ENCODE measurements at regions not wholly inside any gene's neighbourhood (a gene's known extent, or its start where the extent isn't known, plus 50 kb on each side); places are given as distances from the start of the nearest gene placed in this dataset.

- Histone ChIP-seq H3K9me3 (ENCODE audit: low read depth, low read length) (no peaks in the 10 kb centered on the region), H3K36me3 (ENCODE audit: insufficient read depth, low read length) (no peaks in the 10 kb centered on the region), H4K20me1 (ENCODE audit: insufficient read depth, low read length) (no peaks in the 10 kb centered on the region), H3K27me3 (ENCODE audit: insufficient read depth, low read length) (no peaks in the 10 kb centered on the region), H2AFZ (ENCODE audit: low read length) (no peak overlapping the region), H3K27ac (ENCODE audit: low read depth, low read length) (no peak overlapping the region), H3K4me1 (ENCODE audit: insufficient read depth, low read length) (no peaks in the 10 kb centered on the region), H3K4me3 (ENCODE audit: insufficient read depth, low read length) (no peak overlapping the region), H3K4me2 (ENCODE audit: insufficient read depth, low read length) (no peak overlapping the region), H3K79me2 (ENCODE audit: insufficient read depth, low read length) (no peaks in the 10 kb centered on the region)
- no peak for TF ChIP-seq CTCF (IDR thresholded peaks at IDR 0.05; ENCODE audit: extremely low read depth, low read depth, low read length)
- DNase-seq (ENCODE audit: insufficient read length, low spot score, missing footprints) = no peak
Observed at GRCh38 chr13:105474983-105475610, 1060.4 kb downstream of the EFNB2 start.

- no peaks in the 10 kb centered on the region for H4K20me1 ChIP-seq (ENCODE audit: insufficient read depth, low read length)
- no peaks in the 10 kb centered on the region for H3K27me3 ChIP-seq (ENCODE audit: insufficient read depth, low read length)
- no peak overlapping the region for H2AFZ ChIP-seq (ENCODE audit: low read length)
- no peaks in the 10 kb centered on the region for H3K4me1 ChIP-seq (ENCODE audit: insufficient read depth, low read length)
- H3K9me3 ChIP-seq (ENCODE audit: low read depth, low read length) = no peaks in the 10 kb centered on the region
- no peak overlapping the region for H3K4me2 ChIP-seq (ENCODE audit: insufficient read depth, low read length)
- TF ChIP-seq CTCF (IDR thresholded peaks at IDR 0.05; ENCODE audit: extremely low read depth, low read depth, low read length) = no peak
- H3K4me3 ChIP-seq (ENCODE audit: insufficient read depth, low read length) = no peak overlapping the region
- H3K79me2 ChIP-seq (ENCODE audit: insufficient read depth, low read length) = no peaks in the 10 kb centered on the region
- no peaks in the 10 kb centered on the region for H3K36me3 ChIP-seq (ENCODE audit: insufficient read depth, low read length)
- H3K27ac ChIP-seq (ENCODE audit: low read depth, low read length) = no peak overlapping the region
- DNase-seq (ENCODE audit: insufficient read length, low spot score, missing footprints) = no peak
Observed at GRCh38 chr13:105471673-105472072, 1063.8 kb downstream of the EFNB2 start.

- Histone ChIP-seq H3K79me2 (ENCODE audit: insufficient read depth, low read length) (no peaks in the 10 kb centered on the region), H3K27me3 (ENCODE audit: insufficient read depth, low read length) (no peaks in the 10 kb centered on the region)
Observed at GRCh38 chr13:105466376-105466775, 1069.1 kb downstream of the EFNB2 start.

GRCh38 chr13:105465745-105466144 is 1069.7 kb downstream of the EFNB2 start, which contains the start of gene DAOA:
Gene DAOA (plus strand): TSS chr13:105466045.
- Histone ChIP-seq H3K4me1 (ENCODE audit: insufficient read depth, low read length) (no peaks in the 10 kb centered on the region), H2AFZ (ENCODE audit: low read length) (no peak within 1 kb of the TSS), H3K27me3 (ENCODE audit: insufficient read depth, low read length) (no peaks in the 10 kb centered on the region), H3K4me3 (ENCODE audit: insufficient read depth, low read length) (no peak within 1 kb of the TSS), H3K4me2 (ENCODE audit: insufficient read depth, low read length) (no peak within 1 kb of the TSS), H3K9me3 (ENCODE audit: low read depth, low read length) (no peaks in the 10 kb centered on the region), H3K36me3 (ENCODE audit: insufficient read depth, low read length) (no peaks in the 10 kb centered on the region), H4K20me1 (ENCODE audit: insufficient read depth, low read length) (no peaks in the 10 kb centered on the region), H3K27ac (ENCODE audit: low read depth, low read length) (no peak within 1 kb of the TSS), H3K79me2 (ENCODE audit: insufficient read depth, low read length) (no peaks in the 10 kb centered on the region)
- TF ChIP-seq CTCF (IDR thresholded peaks at IDR 0.05; ENCODE audit: extremely low read depth, low read depth, low read length) = no peak
- DNase-seq (ENCODE audit: insufficient read length, low spot score, missing footprints) = no peak

More at GRCh38 chr13:105466376-105466775, 1069.1 kb downstream of the EFNB2 start:
- no peak for DNase-seq (ENCODE audit: insufficient read length, low spot score, missing footprints)
- H3K36me3 ChIP-seq (ENCODE audit: insufficient read depth, low read length) = no peaks in the 10 kb centered on the region
- no peaks in the 10 kb centered on the region for H3K4me1 ChIP-seq (ENCODE audit: insufficient read depth, low read length)
- no peaks in the 10 kb centered on the region for H4K20me1 ChIP-seq (ENCODE audit: insufficient read depth, low read length)
- H3K4me2 ChIP-seq (ENCODE audit: insufficient read depth, low read length) = no peak overlapping the region
- no peaks in the 10 kb centered on the region for H3K9me3 ChIP-seq (ENCODE audit: low read depth, low read length)
- no peak overlapping the region for H3K27ac ChIP-seq (ENCODE audit: low read depth, low read length)
- no peak overlapping the region for H3K4me3 ChIP-seq (ENCODE audit: insufficient read depth, low read length)
- no peak overlapping the region for H2AFZ ChIP-seq (ENCODE audit: low read length)
- no peak for TF ChIP-seq CTCF (IDR thresholded peaks at IDR 0.05; ENCODE audit: extremely low read depth, low read depth, low read length)

Measured in osteoblast (primary cell).